ENCODE measurements at regions not wholly inside any gene's neighbourhood (a gene's known extent, or its start where the extent isn't known, plus 50 kb on each side); places are given as distances from the start of the nearest gene placed in this dataset.

GRCh38 chr1:79554688-79555087, 548.2 kb upstream of the ADGRL4 start:
- DNase-seq: no peak
- Mint-ChIP-seq H3K4me1 (no peaks in the 10 kb centered on the region), H3K36me3 (ENCODE audit: low read depth) (no peaks in the 10 kb centered on the region), H3K4me3 (no peak overlapping the region), H3K9me3 (no peaks in the 10 kb centered on the region), H3K27me3 (no peaks in the 10 kb centered on the region), H3K27ac (no peak overlapping the region)
- ChIA-PET POLR2A (no interaction called here), CTCF (no interaction called here)

GRCh38 chr1:79551321-79551720, 544.8 kb upstream of the ADGRL4 start:
- DNase-seq: no peak
- ChIA-PET POLR2A (no interaction called here), CTCF (no interaction called here)
- Mint-ChIP-seq H3K36me3 (ENCODE audit: low read depth) (no peaks in the 10 kb centered on the region), H3K27me3 (no peaks in the 10 kb centered on the region), H3K4me3 (no peak overlapping the region), H3K27ac (no peak overlapping the region), H3K9me3 (no peaks in the 10 kb centered on the region), H3K4me1 (no peaks in the 10 kb centered on the region)

GRCh38 chr1:79550402-79550801, 543.9 kb upstream of the ADGRL4 start:
- no peaks in the 10 kb centered on the region for H3K4me1 Mint-ChIP-seq
- ChIA-PET CTCF (interaction anchor here (1.6 kb wide), 1 partner anchor 20 kb away, joined by 3 read pairs; no protein-coding TSS in a partner anchor), POLR2A (no interaction called here)
- no peaks in the 10 kb centered on the region for H3K9me3 Mint-ChIP-seq
- no peak overlapping the region for H3K4me3 Mint-ChIP-seq
- no peak overlapping the region for H3K27ac Mint-ChIP-seq
- no peaks in the 10 kb centered on the region for H3K36me3 Mint-ChIP-seq (ENCODE audit: low read depth)
- DNase-seq: no peak
- no peaks in the 10 kb centered on the region for H3K27me3 Mint-ChIP-seq

- H3K36me3 Mint-ChIP-seq (ENCODE audit: low read depth): no peaks in the 10 kb centered on the region
- POLR2A ChIA-PET: no interaction called here
- no peak overlapping the region for H3K4me3 Mint-ChIP-seq
- no peaks in the 10 kb centered on the region for H3K9me3 Mint-ChIP-seq
- H3K27ac Mint-ChIP-seq: no peak overlapping the region
- CTCF ChIA-PET: interaction anchor here (1.6 kb wide), 1 partner anchor 21 kb away, joined by 3 read pairs; no protein-coding TSS in a partner anchor
- no peak for DNase-seq
- no peaks in the 10 kb centered on the region for H3K4me1 Mint-ChIP-seq
- H3K27me3 Mint-ChIP-seq: no peaks in the 10 kb centered on the region
Observed at GRCh38 chr1:79549201-79549600, 542.7 kb upstream of the ADGRL4 start.

GRCh38 chr1:79547514-79547913, 541.0 kb upstream of the ADGRL4 start:
- H3K4me1 Mint-ChIP-seq: no peaks in the 10 kb centered on the region
- H3K4me3 Mint-ChIP-seq: no peak overlapping the region
- no peak for DNase-seq
- no peak overlapping the region for H3K27ac Mint-ChIP-seq
- H3K36me3 Mint-ChIP-seq (ENCODE audit: low read depth): no peaks in the 10 kb centered on the region
- peaks cover under 1% of the 10 kb centered on the region for H3K9me3 Mint-ChIP-seq
- ChIA-PET CTCF (no interaction called here), POLR2A (no interaction called here)
- no peaks in the 10 kb centered on the region for H3K27me3 Mint-ChIP-seq

- CTCF ChIA-PET: no interaction called here
- POLR2A ChIA-PET: no interaction called here
- H3K27ac Mint-ChIP-seq: no peak overlapping the region
- no peaks in the 10 kb centered on the region for H3K27me3 Mint-ChIP-seq
- no peak for DNase-seq
- no peaks in the 10 kb centered on the region for H3K36me3 Mint-ChIP-seq (ENCODE audit: low read depth)
- H3K4me3 Mint-ChIP-seq: no peak overlapping the region
- H3K9me3 Mint-ChIP-seq: peaks cover 3% of the 10 kb centered on the region
- no peaks in the 10 kb centered on the region for H3K4me1 Mint-ChIP-seq
Observed at GRCh38 chr1:79543394-79543793, 536.9 kb upstream of the ADGRL4 start.

- DNase-seq: no peak
- no peaks in the 10 kb centered on the region for H3K27me3 Mint-ChIP-seq
- ChIA-PET CTCF (no interaction called here), POLR2A (no interaction called here)
- H3K36me3 Mint-ChIP-seq (ENCODE audit: low read depth): no peaks in the 10 kb centered on the region
- H3K9me3 Mint-ChIP-seq: peaks cover 3% of the 10 kb centered on the region
- H3K4me1 Mint-ChIP-seq: no peaks in the 10 kb centered on the region
- H3K27ac Mint-ChIP-seq: no peak overlapping the region
- no peak overlapping the region for H3K4me3 Mint-ChIP-seq
Observed at GRCh38 chr1:79539001-79539400, 532.5 kb upstream of the ADGRL4 start.

- ChIA-PET CTCF (no interaction called here), POLR2A (no interaction called here)
- Mint-ChIP-seq H3K36me3 (ENCODE audit: low read depth) (no peaks in the 10 kb centered on the region), H3K27ac (no peak overlapping the region), H3K4me3 (no peak overlapping the region), H3K4me1 (no peaks in the 10 kb centered on the region), H3K9me3 (no peaks in the 10 kb centered on the region), H3K27me3 (no peaks in the 10 kb centered on the region)
- DNase-seq: no peak
Observed at GRCh38 chr1:79532555-79532954, 526.0 kb upstream of the ADGRL4 start.

- DNase-seq: no peak
- H3K27ac Mint-ChIP-seq: no peak overlapping the region
- no peaks in the 10 kb centered on the region for H3K36me3 Mint-ChIP-seq (ENCODE audit: low read depth)
- POLR2A ChIA-PET: no interaction called here
- H3K4me3 Mint-ChIP-seq: no peak overlapping the region
- no peaks in the 10 kb centered on the region for H3K4me1 Mint-ChIP-seq
- H3K9me3 Mint-ChIP-seq: no peaks in the 10 kb centered on the region
- H3K27me3 Mint-ChIP-seq: no peaks in the 10 kb centered on the region
- CTCF ChIA-PET: no interaction called here
Observed at GRCh38 chr1:79531790-79532189, 525.3 kb upstream of the ADGRL4 start.

- Mint-ChIP-seq H3K4me1 (no peaks in the 10 kb centered on the region), H3K36me3 (ENCODE audit: low read depth) (no peaks in the 10 kb centered on the region), H3K9me3 (no peaks in the 10 kb centered on the region), H3K27ac (no peak overlapping the region), H3K4me3 (no peak overlapping the region), H3K27me3 (no peaks in the 10 kb centered on the region)
- ChIA-PET POLR2A (no interaction called here), CTCF (no interaction called here)
- DNase-seq: no peak
Observed at GRCh38 chr1:79530476-79530875, 523.9 kb upstream of the ADGRL4 start.

- Mint-ChIP-seq H3K27me3 (no peaks in the 10 kb centered on the region), H3K9me3 (no peaks in the 10 kb centered on the region), H3K4me3 (no peak overlapping the region), H3K4me1 (no peaks in the 10 kb centered on the region), H3K27ac (no peak overlapping the region), H3K36me3 (ENCODE audit: low read depth) (no peaks in the 10 kb centered on the region)
- no peak for DNase-seq
- ChIA-PET CTCF (no interaction called here), POLR2A (no interaction called here)
Observed at GRCh38 chr1:79530055-79530454, 523.5 kb upstream of the ADGRL4 start.

GRCh38 chr1:79524126-79524525, 517.6 kb upstream of the ADGRL4 start:
- no peak for DNase-seq
- H3K4me3 Mint-ChIP-seq: no peak overlapping the region
- no peak overlapping the region for H3K27ac Mint-ChIP-seq
- H3K4me1 Mint-ChIP-seq: no peaks in the 10 kb centered on the region
- no peaks in the 10 kb centered on the region for H3K36me3 Mint-ChIP-seq (ENCODE audit: low read depth)
- no peaks in the 10 kb centered on the region for H3K27me3 Mint-ChIP-seq
- POLR2A ChIA-PET: no interaction called here
- CTCF ChIA-PET: no interaction called here
- peaks cover 5% of the 10 kb centered on the region for H3K9me3 Mint-ChIP-seq

GRCh38 chr1:79519084-79519760, 512.7 kb upstream of the ADGRL4 start:
- Mint-ChIP-seq H3K9me3 (peaks cover 5% of the 10 kb centered on the region), H3K36me3 (ENCODE audit: low read depth) (no peaks in the 10 kb centered on the region), H3K4me1 (no peaks in the 10 kb centered on the region), H3K4me3 (no peak overlapping the region), H3K27ac (no peak overlapping the region), H3K27me3 (no peaks in the 10 kb centered on the region)
- CTCF ChIA-PET: no interaction called here
- no peak for DNase-seq
- POLR2A ChIA-PET: no interaction called here

- no peak overlapping the region for H3K27ac Mint-ChIP-seq
- no peaks in the 10 kb centered on the region for H3K27me3 Mint-ChIP-seq
- POLR2A ChIA-PET: no interaction called here
- CTCF ChIA-PET: no interaction called here
- H3K4me3 Mint-ChIP-seq: no peak overlapping the region
- DNase-seq: no peak
- H3K36me3 Mint-ChIP-seq (ENCODE audit: low read depth): no peaks in the 10 kb centered on the region
- no peaks in the 10 kb centered on the region for H3K4me1 Mint-ChIP-seq
- H3K9me3 Mint-ChIP-seq: peaks cover 5% of the 10 kb centered on the region
Observed at GRCh38 chr1:79517470-79518224, 511.1 kb upstream of the ADGRL4 start.
